PC-9 (cell line): ENCODE measurements at regions not wholly inside any gene's neighbourhood (a gene's known extent, or its start where the extent isn't known, plus 50 kb on each side); places are given as distances from the start of the nearest gene placed in this dataset.

ENCODE experiments used
- BruUV-seq: library from RNA; stranded (reverse); fragments of 400-500 nt; replicated peaks from 2 replicates; lab custom pipeline; 2021; lab: Mats Ljungman, UMichigan
- CTCF ChIA-PET: fragments of 300-600 bp; sonication (Branson Sonifier 250); formaldehyde crosslinking; loops from one replicate; lab custom pipeline; 2022; ENCODE audit warnings: antibody characterized with exemption; lab: Charles Lee
- POLR2A ChIA-PET: fragments of 300-600 bp; sonication (Branson Sonifier 250); formaldehyde crosslinking; loops from one replicate; lab custom pipeline; 2022; ENCODE audit warnings: antibody characterized with exemption; ENCODE audit not compliant: unreplicated experiment; lab: Charles Lee
- DNase-seq, 2 experiments: peaks; one replicate each; pipeline versions ENCODE4 v3.0.0 to v3.0.0-alpha.2; 2015 to 2022; ENCODE audit warnings: mixed read lengths in 1 of 2
- H2AFZ ChIP-seq: fragments of 200-600 bp; sonication (generic); 2 replicates; pipeline ENCODE4 v1.8.1; 2017; ENCODE audit warnings: antibody characterized with exemption
- H3F3A ChIP-seq: fragments of 200-600 bp; sonication (generic); 2 replicates; pipeline ENCODE4 v1.8.1; 2017; ENCODE audit warnings: antibody characterized with exemption, mild to moderate bottlenecking, low read depth; ENCODE audit not compliant: insufficient read depth
- H3K27ac ChIP-seq: fragments of 200-600 bp; sonication (generic); 2 replicates; pipeline ENCODE4 v1.6.1; 2016; ENCODE audit warnings: mixed run types
- H3K27me3 ChIP-seq: fragments of 200-600 bp; sonication (generic); 2 replicates; pipeline ENCODE4 v1.6.1; 2016; ENCODE audit warnings: low read depth, mixed run types; ENCODE audit not compliant: insufficient read depth
- H3K36me3 ChIP-seq: fragments of 200-600 bp; sonication (generic); 2 replicates; pipeline ENCODE4 v1.6.1; 2016; ENCODE audit warnings: low read depth, mixed run types
- H3K4me1 ChIP-seq: fragments of 200-600 bp; sonication (generic); replicated peaks from 2 replicates; pipeline ENCODE4 v1.6.1; 2016; ENCODE audit warnings: mixed run types; ENCODE audit not compliant: insufficient read depth
- H3K4me2 ChIP-seq: fragments of 200-600 bp; sonication (generic); 2 replicates; pipeline ENCODE4 v1.6.1; 2017; ENCODE audit warnings: mixed run types
- H3K4me3 ChIP-seq: fragments of 200-600 bp; sonication (generic); 2 replicates; pipeline ENCODE4 v1.6.1; 2016; ENCODE audit warnings: mixed run types
- H3K79me2 ChIP-seq: fragments of 200-600 bp; sonication (generic); 2 replicates; pipeline ENCODE4 v1.6.1; 2017; ENCODE audit warnings: low read depth, mixed run types
- H3K9me2 ChIP-seq: fragments of 200-600 bp; sonication (generic); 2 replicates; pipeline ENCODE4 v1.8.1; 2017; ENCODE audit warnings: mild to moderate bottlenecking; ENCODE audit not compliant: insufficient read depth
- H3K9me3 ChIP-seq: fragments of 200-600 bp; sonication (generic); 2 replicates; pipeline ENCODE4 v1.8.1; 2016; ENCODE audit warnings: low read depth; ENCODE audit not compliant: insufficient read depth
- H4K20me1 ChIP-seq: fragments of 200-600 bp; sonication (generic); 2 replicates; pipeline ENCODE4 v1.8.1; 2017; ENCODE audit not compliant: insufficient read depth
- CTCF ChIP-seq: fragments of 200-600 bp; sonication (generic); conservative IDR thresholded peaks from 2 replicates; pipeline ENCODE4 v1.6.1; 2017; ENCODE audit warnings: mixed run types, antibody characterized with exemption, mild to moderate bottlenecking, moderate library complexity
- EZH2 ChIP-seq: fragments of 200-600 bp; sonication (generic); IDR thresholded peaks from 2 replicates; pipeline ENCODE4 v1.8.0; 2017; ENCODE audit warnings: antibody characterized with exemption, low read depth
- intact Hi-C: fragments of 100-400 bp; cut with micrococcal nuclease; formaldehyde crosslinking; loops from one replicate; pipeline ENCODE4 v1.10.0; 2022; ENCODE audit not compliant: unreplicated experiment

GRCh38 chr17:13160296-13160695 is 142.5 kb upstream of the ELAC2 start:
- intact Hi-C loops: no loop called here

GRCh38 chr17:13158494-13159240 is 140.8 kb upstream of the ELAC2 start:
- H3K4me1 ChIP-seq: no peaks in the 10 kb centered on the region
- no peaks in the 10 kb centered on the region for H3K79me2 ChIP-seq
- H3K27me3 ChIP-seq: no peaks in the 10 kb centered on the region
- H2AFZ ChIP-seq: no peak overlapping the region
- H3K9me3 ChIP-seq: no peaks in the 10 kb centered on the region
- H3K9me2 ChIP-seq: no peaks in the 10 kb centered on the region
- no peaks in the 10 kb centered on the region for H4K20me1 ChIP-seq
- no TSS peak for BruUV-seq
- no peak overlapping the region for H3K27ac ChIP-seq
- TF ChIP-seq CTCF (no peak), EZH2 (no peak)
- H3K36me3 ChIP-seq: no peaks in the 10 kb centered on the region
- H3K4me2 ChIP-seq: no peak overlapping the region
- ChIA-PET CTCF (no interaction called here), POLR2A (no interaction called here)
- no peaks in the 10 kb centered on the region for H3F3A ChIP-seq
- no peak overlapping the region for H3K4me3 ChIP-seq
- no peak for DNase-seq
- intact Hi-C loops: no loop called here

More at GRCh38 chr17:13160296-13160695, 142.5 kb upstream of the ELAC2 start:
- Histone ChIP-seq H3K4me3 (no peak overlapping the region), H3K36me3 (no peaks in the 10 kb centered on the region), H3K27me3 (no peaks in the 10 kb centered on the region), H3K79me2 (no peaks in the 10 kb centered on the region), H3K9me3 (no peaks in the 10 kb centered on the region), H3K4me2 (no peak overlapping the region), H3F3A (no peaks in the 10 kb centered on the region), H3K4me1 (no peaks in the 10 kb centered on the region), H2AFZ (no peak overlapping the region), H3K9me2 (no peaks in the 10 kb centered on the region), H4K20me1 (no peaks in the 10 kb centered on the region), H3K27ac (no peak overlapping the region)
- DNase-seq: no peak
- CTCF ChIA-PET: no interaction called here
- POLR2A ChIA-PET: no interaction called here
- no TSS peak for BruUV-seq
- TF ChIP-seq EZH2: no peak
- TF ChIP-seq CTCF: no peak

GRCh38 chr17:13157656-13158055 is 139.8 kb upstream of the ELAC2 start:
- no peaks in the 10 kb centered on the region for H3K9me3 ChIP-seq
- no peak overlapping the region for H3K4me2 ChIP-seq
- H3K27me3 ChIP-seq: no peaks in the 10 kb centered on the region
- H3K27ac ChIP-seq: no peak overlapping the region
- no TSS peak for BruUV-seq
- no peak overlapping the region for H3K4me3 ChIP-seq
- H3K79me2 ChIP-seq: no peaks in the 10 kb centered on the region
- DNase-seq: no peak
- intact Hi-C loops: no loop called here
- H3F3A ChIP-seq: no peaks in the 10 kb centered on the region
- no peaks in the 10 kb centered on the region for H3K9me2 ChIP-seq
- ChIA-PET POLR2A (no interaction called here), CTCF (no interaction called here)
- H3K4me1 ChIP-seq: no peaks in the 10 kb centered on the region
- H4K20me1 ChIP-seq: no peaks in the 10 kb centered on the region
- TF ChIP-seq EZH2 (no peak), CTCF (no peak)
- no peaks in the 10 kb centered on the region for H3K36me3 ChIP-seq
- H2AFZ ChIP-seq: no peak overlapping the region
